K562 (cell line): ENCODE measurements at regions not wholly inside any gene's neighbourhood (a gene's known extent, or its start where the extent isn't known, plus 50 kb on each side); places are given as distances from the start of the nearest gene placed in this dataset.

ENCODE experiments used
- ATAC-seq: fragments of 200-7000 bp; cut with Tn5 transposase; 3 replicates; pipeline ENCODE4 v1.9.1; 2020; ENCODE audit warnings: moderate library complexity
- BruUV-seq: library from RNA; stranded (reverse); fragments of 400-500 nt; replicated peaks from 2 replicates; lab custom pipeline; 2021; lab: Mats Ljungman, UMichigan
- CTCF ChIA-PET: fragments of 300-600 bp; formaldehyde crosslinking; extraction: SDS; loops from one replicate; lab custom pipeline; 2021; ENCODE audit warnings: low intra/inter-chr PET ratio; lab: Yijun Ruan, JAX
- POLR2A ChIA-PET: fragments of 300-600, 350-650 bp; sonication (Branson Sonifier 250); formaldehyde crosslinking; extraction: SDS; loops from one replicate; lab custom pipeline; 2021; ENCODE audit warnings: antibody characterized with exemption, inconsistent platforms; lab: Yijun Ruan, JAX
- DNase-seq, 4 experiments: peaks; one replicate each; pipeline versions ENCODE4 v3.0.0 to v3.0.0-alpha.2; 2011 to 2018; ENCODE audit warnings: low spot score in 3 of 4, mixed read lengths in 3 of 4; ENCODE audit errors: extremely low read depth in 1 of 4
- FAIRE-seq: peaks from 2 replicates; lab custom pipeline; 2011; peaks lifted over from hg19 to GRCh38; lab: Jason Lieb, UNC
- H2AFZ ChIP-seq: 2 replicates; pipeline ENCODE4 v1.6.0; 2011; ENCODE audit warnings: low read depth, low read length, control low read depth, inconsistent platforms
- H3K27ac ChIP-seq: fragments of 200-600 bp; 3 replicates; pipeline ENCODE4 v1.8.0; 2011; ENCODE audit warnings: low read depth, mild to moderate bottlenecking, control low read depth, inconsistent platforms, low read length, moderate library complexity, mixed read lengths; ENCODE audit errors: extremely low read depth
- H3K27me3 ChIP-seq, 2 experiments: fragments of 300-600 bp in 1 of 2; 2 replicates in 1 of 2; 3 replicates in 1 of 2; pipeline versions ENCODE4 v1.6.0 to v1.8.0; 2011; ENCODE audit warnings: inconsistent platforms in 2 of 2, low read length in 2 of 2, mild to moderate bottlenecking in 1 of 2, mixed read lengths in 1 of 2, moderate library complexity in 1 of 2; ENCODE audit not compliant: control insufficient read depth in 2 of 2, insufficient read depth in 2 of 2
- H3K36me3 ChIP-seq: fragments of 300-600 bp; 3 replicates; pipeline ENCODE4 v1.8.0; 2011; ENCODE audit warnings: mild to moderate bottlenecking, low read length, inconsistent platforms; ENCODE audit not compliant: control insufficient read depth, insufficient read depth
- H3K4me1 ChIP-seq, 2 experiments: fragments of 200-600 bp in 1 of 2; replicated peaks in 1 of 2; 2 replicates in 1 of 2; 3 replicates in 1 of 2; pipeline versions ENCODE4 v1.5.1 to v1.8.0; 2011; ENCODE audit warnings: inconsistent platforms in 2 of 2, low read length in 2 of 2, mild to moderate bottlenecking in 1 of 2, mixed read lengths in 1 of 2, moderate library complexity in 1 of 2; ENCODE audit not compliant: control insufficient read depth in 2 of 2, insufficient read depth in 2 of 2
- H3K4me2 ChIP-seq: 2 replicates; pipeline ENCODE4 v1.6.1; 2011; ENCODE audit warnings: low read length, control low read depth, inconsistent platforms, mixed read lengths; ENCODE audit not compliant: insufficient read depth
- H3K4me3 ChIP-seq: fragments of 200-600 bp; sonication (generic), shearing (Covaris generic); 2 replicates; pipeline ENCODE4 v1.5.1; 2016; ENCODE audit warnings: control low read depth, inconsistent platforms
- H3K79me2 ChIP-seq: fragments of 200-600 bp; 3 replicates; pipeline ENCODE4 v1.8.0; 2011; ENCODE audit warnings: low read length, inconsistent platforms; ENCODE audit not compliant: control insufficient read depth, insufficient read depth
- H3K9ac ChIP-seq, 2 experiments: 2 replicates each; pipeline versions ENCODE4 v1.6.0 to v1.6.1; 2011; ENCODE audit warnings: low read depth in 2 of 2, low read length in 2 of 2, control low read depth in 1 of 2, inconsistent platforms in 1 of 2, mild to moderate bottlenecking in 1 of 2, mixed read lengths in 1 of 2; ENCODE audit not compliant: insufficient read depth in 1 of 2
- H3K9me1 ChIP-seq: one replicate; pipeline ENCODE4 v1.6.0; 2011; ENCODE audit warnings: inconsistent platforms, mild to moderate bottlenecking, low read length, moderate library complexity; ENCODE audit not compliant: control insufficient read depth, insufficient read depth
- H3K9me3 ChIP-seq: replicated peaks from 2 replicates; pipeline ENCODE4 v1.5.1; 2011; ENCODE audit warnings: low read depth, low read length, inconsistent platforms; ENCODE audit not compliant: control insufficient read depth, insufficient read depth
- H4K20me1 ChIP-seq: replicated peaks from 2 replicates; pipeline ENCODE4 v1.6.1; 2011; ENCODE audit warnings: low read length, inconsistent platforms, mixed read lengths; ENCODE audit not compliant: control insufficient read depth, insufficient read depth
- ARID2 ChIP-seq: fragments of 450-650 bp; IDR thresholded peaks from 2 replicates; pipeline ENCODE4 v1.6.1; 2017; ENCODE audit warnings: antibody characterized with exemption, mild to moderate bottlenecking
- ATF7 ChIP-seq: fragments of 450-650 bp; IDR thresholded peaks from 2 replicates; pipeline ENCODE4 v1.7.1; 2014; ENCODE audit warnings: mild to moderate bottlenecking, moderate library complexity
- ETV6 ChIP-seq, 3 experiments: fragments of 150-350 bp in 1 of 3; sonication (generic) in 1 of 3; formaldehyde crosslinking in 1 of 3; IDR thresholded peaks; 2 replicates each; pipeline versions ENCODE4 v1.6.1 to v1.8.0; 2014 to 2022; ENCODE audit warnings: borderline replicate concordance in 2 of 3, low read depth in 2 of 3, antibody characterized with exemption in 1 of 3, low read length in 1 of 3, mild to moderate bottlenecking in 1 of 3, missing genetic modification reagents in 1 of 3
- MYBL2 ChIP-seq, 2 experiments: fragments of 450-650 bp in 1 of 2; sonication (generic) in 1 of 2; formaldehyde crosslinking in 1 of 2; IDR thresholded peaks; 2 replicates each; pipeline versions ENCODE4 v1.6.1 to v1.8.1; 2017 to 2022; ENCODE audit warnings: borderline replicate concordance in 1 of 2, inconsistent platforms in 1 of 2, low read depth in 1 of 2, mild to moderate bottlenecking in 1 of 2, missing genetic modification reagents in 1 of 2, moderate library complexity in 1 of 2
- WGBS: fragments of 100-300 bp; shearing (Covaris generic); methylation state at CpG from one replicate; pipeline ENCODE4 v1.1.6; 2016; ENCODE audit warnings: low coverage, mixed read lengths; ENCODE audit not compliant: insufficient coverage; ENCODE audit errors: missing lambda C conversion rate; 5-methylcytosine and 5-hydroxymethylcytosine counted together
- in situ Hi-C: fragments of 300-500 bp; cut with MboI; formaldehyde crosslinking; loops from 4 replicates; pipeline ENCODE4 v1.15.0; 2018; ENCODE audit warnings: inconsistent platforms, mixed read lengths
- intact Hi-C: fragments of 100-400 bp; cut with micrococcal nuclease; formaldehyde crosslinking; loops from 2 replicates; pipeline ENCODE4 v1.14.2; 2022
- TF ChIP-seq, protein P1 (sequence below), 2 experiments: fragments of 450-650 bp in 1 of 2; sonication (generic) in 1 of 2; formaldehyde crosslinking in 1 of 2; IDR thresholded peaks; 2 replicates each; pipeline versions ENCODE4 v1.7.1 to v1.9.0; 2016 to 2022; ENCODE audit warnings: inconsistent platforms in 1 of 2, mild to moderate bottlenecking in 1 of 2, missing genetic modification reagents in 1 of 2

DNA sequence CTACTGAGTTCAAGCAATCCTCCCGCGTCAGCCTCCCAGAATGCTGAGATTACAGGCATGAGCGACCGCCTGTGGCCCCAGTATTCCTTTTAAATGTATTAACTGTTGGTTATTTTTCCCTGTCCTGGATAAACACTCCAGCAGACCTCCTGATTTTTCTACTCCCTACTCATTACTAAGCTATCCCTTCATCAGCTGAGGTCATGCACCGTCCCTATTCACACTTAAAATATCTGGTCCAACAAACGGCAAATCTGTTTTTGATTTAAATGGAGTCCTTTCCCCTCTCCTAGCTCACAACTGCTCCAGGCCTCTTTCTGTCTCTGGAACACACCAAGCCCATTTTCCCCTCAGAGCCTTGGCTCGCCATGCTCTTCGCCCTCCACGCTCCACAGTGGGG lies 1003.3 kb upstream of the TMEM132C start:
- Histone ChIP-seq H3K27ac (no peak overlapping the region), H3K4me1 (no peaks in the 10 kb centered on the region; a peak in 1 of 5 replicates), H2AFZ (no peak overlapping the region), H3K79me2 (no peaks in the 10 kb centered on the region), H3K9me3 (no peaks in the 10 kb centered on the region), H3K4me3 (no peak overlapping the region), H3K9ac (no peak overlapping the region), H3K9me1 (no peaks in the 10 kb centered on the region), H3K4me2 (no peak overlapping the region), H4K20me1 (no peaks in the 10 kb centered on the region), H3K36me3 (no peaks in the 10 kb centered on the region), H3K27me3 (peaks cover 17 to 32% of the 10 kb centered on the region in 2 experiments)
- intact Hi-C loops (no loop called here), in situ Hi-C loops (no loop called here)
- WGBS: 2% methylated on average over 9 of the region's 9 CpGs
- ChIA-PET POLR2A (no interaction called here), CTCF (no interaction called here)
- no peak for ATAC-seq
- TF ChIP-seq MYBL2 (IDR thresholded peaks at IDR 0.05; ENCODE audit: low read depth) (no peak), MYBL2 (CRISPR knock-in tag; IDR thresholded peaks at IDR 0.05; ENCODE audit: borderline replicate concordance) (no peak), ARID2 (no peak)
- no TSS peak for BruUV-seq
- DNase-seq: no peak
- FAIRE-seq: no peak

DNA sequence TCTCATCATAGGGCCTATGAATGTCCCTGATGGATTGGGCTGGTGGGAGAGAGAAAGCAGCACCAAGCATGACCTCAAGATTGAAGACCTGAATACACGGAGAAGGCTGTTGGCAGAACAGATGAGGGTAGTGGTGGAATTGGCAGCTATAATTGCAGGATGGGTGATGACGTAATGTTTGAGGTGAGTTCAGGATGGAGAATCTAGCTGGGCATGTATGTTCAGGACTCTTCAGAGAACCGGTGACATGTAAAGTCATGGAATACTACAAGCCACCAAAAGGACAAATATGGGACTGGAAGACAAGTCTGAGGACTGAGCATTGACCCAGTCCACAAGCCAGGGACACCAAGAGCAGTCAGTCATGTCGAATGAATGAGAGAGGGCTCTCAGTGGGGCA lies 999.8 kb upstream of the TMEM132C start:
- BruUV-seq: no TSS peak
- H2AFZ ChIP-seq: no peak overlapping the region
- H3K9me1 ChIP-seq: no peaks in the 10 kb centered on the region
- WGBS: 0% methylated on average over 4 of the region's 4 CpGs
- ChIA-PET CTCF (no interaction called here), POLR2A (interaction anchor here (0.9 kb wide), 1 partner anchor 16 kb away, joined by 5 read pairs; no protein-coding TSS in a partner anchor)
- no peak overlapping the region for H3K4me2 ChIP-seq
- H3K9me3 ChIP-seq: no peaks in the 10 kb centered on the region
- ATAC-seq (no peak), DNase-seq (no peak), FAIRE-seq (no peak)
- H3K4me3 ChIP-seq: no peak overlapping the region
- H3K27ac ChIP-seq: no peak overlapping the region
- H3K9ac ChIP-seq: no peak overlapping the region
- no peaks in the 10 kb centered on the region for H3K79me2 ChIP-seq
- H3K4me1 ChIP-seq: no peaks in the 10 kb centered on the region; a peak in 1 of 5 replicates
- peaks cover 22 to 45% of the 10 kb centered on the region in 2 experiments for H3K27me3 ChIP-seq
- H3K36me3 ChIP-seq: no peaks in the 10 kb centered on the region
- no peaks in the 10 kb centered on the region for H4K20me1 ChIP-seq
- in situ Hi-C loops: no loop called here
- intact Hi-C loops: no loop called here
- TF ChIP-seq ETV6 (IDR thresholded peaks at IDR 0.05; ENCODE audit: borderline replicate concordance in 1 of 2, low read depth in 2 of 2, low read length in 1 of 2) (no peak), ETV6 (CRISPR knock-in tag; IDR thresholded peaks at IDR 0.05; ENCODE audit: borderline replicate concordance) (no peak), ATF7 (peak; percentile 62; the same call in 1 of the 2 replicates)
- TF ChIP-seq, protein P1, sequence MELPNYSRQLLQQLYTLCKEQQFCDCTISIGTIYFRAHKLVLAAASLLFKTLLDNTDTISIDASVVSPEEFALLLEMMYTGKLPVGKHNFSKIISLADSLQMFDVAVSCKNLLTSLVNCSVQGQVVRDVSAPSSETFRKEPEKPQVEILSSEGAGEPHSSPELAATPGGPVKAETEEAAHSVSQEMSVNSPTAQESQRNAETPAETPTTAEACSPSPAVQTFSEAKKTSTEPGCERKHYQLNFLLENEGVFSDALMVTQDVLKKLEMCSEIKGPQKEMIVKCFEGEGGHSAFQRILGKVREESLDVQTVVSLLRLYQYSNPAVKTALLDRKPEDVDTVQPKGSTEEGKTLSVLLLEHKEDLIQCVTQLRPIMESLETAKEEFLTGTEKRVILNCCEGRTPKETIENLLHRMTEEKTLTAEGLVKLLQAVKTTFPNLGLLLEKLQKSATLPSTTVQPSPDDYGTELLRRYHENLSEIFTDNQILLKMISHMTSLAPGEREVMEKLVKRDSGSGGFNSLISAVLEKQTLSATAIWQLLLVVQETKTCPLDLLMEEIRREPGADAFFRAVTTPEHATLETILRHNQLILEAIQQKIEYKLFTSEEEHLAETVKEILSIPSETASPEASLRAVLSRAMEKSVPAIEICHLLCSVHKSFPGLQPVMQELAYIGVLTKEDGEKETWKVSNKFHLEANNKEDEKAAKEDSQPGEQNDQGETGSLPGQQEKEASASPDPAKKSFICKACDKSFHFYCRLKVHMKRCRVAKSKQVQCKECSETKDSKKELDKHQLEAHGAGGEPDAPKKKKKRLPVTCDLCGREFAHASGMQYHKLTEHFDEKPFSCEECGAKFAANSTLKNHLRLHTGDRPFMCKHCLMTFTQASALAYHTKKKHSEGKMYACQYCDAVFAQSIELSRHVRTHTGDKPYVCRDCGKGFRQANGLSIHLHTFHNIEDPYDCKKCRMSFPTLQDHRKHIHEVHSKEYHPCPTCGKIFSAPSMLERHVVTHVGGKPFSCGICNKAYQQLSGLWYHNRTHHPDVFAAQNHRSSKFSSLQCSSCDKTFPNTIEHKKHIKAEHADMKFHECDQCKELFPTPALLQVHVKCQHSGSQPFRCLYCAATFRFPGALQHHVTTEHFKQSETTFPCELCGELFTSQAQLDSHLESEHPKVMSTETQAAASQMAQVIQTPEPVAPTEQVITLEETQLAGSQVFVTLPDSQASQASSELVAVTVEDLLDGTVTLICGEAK (IDR thresholded peaks at IDR 0.05): no peak
- TF ChIP-seq, protein P1 (CRISPR knock-in tag; IDR thresholded peaks at IDR 0.05): no peak
